Mucosa of descending colon (tissue), 3 donors: ENCODE measurements at regions not wholly inside any gene's neighbourhood (a gene's known extent, or its start where the extent isn't known, plus 50 kb on each side); places are given as distances from the start of the nearest gene placed in this dataset.
"Not testable (repeated sequence)": the region's sequence is repeated elsewhere in the genome, so short reads cannot be mapped to it uniquely, and the experiment has no call there.

Source experiments
- ATAC-seq: fragments of 200-7000 bp; cut with Tn5 transposase; one replicate; pipeline ENCODE4 v1.9.1; 2020; ENCODE audit warnings: mild to moderate bottlenecking, moderate library complexity
- DNase-seq, 3 donors: peaks; one replicate each; pipeline ENCODE4 v3.0.0-alpha.2; 2020
- H3K36me3 ChIP-seq: fragments of 200-600 bp; one replicate; pipeline ENCODE4 v1.8.0; 2021; ENCODE audit warnings: low read depth, mild to moderate bottlenecking
- H3K4me1 ChIP-seq: fragments of 200-600 bp; one replicate; pipeline ENCODE4 v1.8.0; 2021; ENCODE audit warnings: low read depth, mild to moderate bottlenecking
- H3K4me3 ChIP-seq: fragments of 200-600 bp; one replicate; pipeline ENCODE4 v1.8.0; 2021; ENCODE audit warnings: mild to moderate bottlenecking
- H3K9me3 ChIP-seq: fragments of 200-600 bp; one replicate; pipeline ENCODE4 v1.8.0; 2021; ENCODE audit warnings: mild to moderate bottlenecking
- intact Hi-C, 2 donors: fragments of 100-400 bp; cut with DNase I in 1 of 2; cut with micrococcal nuclease in 1 of 2; formaldehyde crosslinking; loops; one replicate each; pipeline versions ENCODE4 v1.11.0 to v1.11.1; 2022; cut with DNase I, micrococcal nuclease
- TF ChIP-seq, protein P1 (sequence below): fragments of 200-600 bp; IDR thresholded peaks from one replicate; pipeline ENCODE4 v1.8.0; 2022; ENCODE audit warnings: antibody characterized with exemption, mild to moderate bottlenecking
- donor health status: DM: no; HTN: no; CAD: no; lungs with moderate emphysema.
- donor health status: DM: no; HTN: no; CAD: no.
- donor health status: DM: no; HTN: yes; CAD: no.

GRCh38 chrX:142923201-142923600 lies 102.5 kb upstream of the SPANXN4 start:
- intact Hi-C loops: no loop called here
- TF ChIP-seq, protein P1, sequence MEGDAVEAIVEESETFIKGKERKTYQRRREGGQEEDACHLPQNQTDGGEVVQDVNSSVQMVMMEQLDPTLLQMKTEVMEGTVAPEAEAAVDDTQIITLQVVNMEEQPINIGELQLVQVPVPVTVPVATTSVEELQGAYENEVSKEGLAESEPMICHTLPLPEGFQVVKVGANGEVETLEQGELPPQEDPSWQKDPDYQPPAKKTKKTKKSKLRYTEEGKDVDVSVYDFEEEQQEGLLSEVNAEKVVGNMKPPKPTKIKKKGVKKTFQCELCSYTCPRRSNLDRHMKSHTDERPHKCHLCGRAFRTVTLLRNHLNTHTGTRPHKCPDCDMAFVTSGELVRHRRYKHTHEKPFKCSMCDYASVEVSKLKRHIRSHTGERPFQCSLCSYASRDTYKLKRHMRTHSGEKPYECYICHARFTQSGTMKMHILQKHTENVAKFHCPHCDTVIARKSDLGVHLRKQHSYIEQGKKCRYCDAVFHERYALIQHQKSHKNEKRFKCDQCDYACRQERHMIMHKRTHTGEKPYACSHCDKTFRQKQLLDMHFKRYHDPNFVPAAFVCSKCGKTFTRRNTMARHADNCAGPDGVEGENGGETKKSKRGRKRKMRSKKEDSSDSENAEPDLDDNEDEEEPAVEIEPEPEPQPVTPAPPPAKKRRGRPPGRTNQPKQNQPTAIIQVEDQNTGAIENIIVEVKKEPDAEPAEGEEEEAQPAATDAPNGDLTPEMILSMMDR: no peak
- Histone ChIP-seq H3K36me3 (no peaks in the 10 kb centered on the region), H3K4me3 (no peak overlapping the region), H3K9me3 (no peaks in the 10 kb centered on the region), H3K4me1 (no peaks in the 10 kb centered on the region)
- DNase-seq: no peak
- ATAC-seq: no peak

DNA sequence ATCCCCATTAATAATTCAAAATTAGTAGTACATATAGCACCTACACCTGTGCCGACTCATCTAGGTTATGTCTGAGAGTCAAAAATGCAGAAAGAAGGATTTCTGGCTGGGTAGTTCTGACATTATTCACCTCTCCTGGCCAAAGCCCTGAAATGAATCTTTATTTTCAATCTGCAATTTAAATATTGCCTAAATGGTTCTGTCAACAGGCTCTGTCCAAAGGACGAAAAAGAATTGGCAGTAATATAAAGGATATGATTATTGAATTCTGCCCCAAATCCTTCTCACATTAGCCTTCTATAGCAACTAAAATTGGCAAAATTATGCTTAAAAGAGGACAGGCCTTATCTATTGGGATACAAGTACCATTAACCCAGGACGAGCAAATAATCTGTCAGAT lies 86.9 kb upstream of the SPANXN4 start:
- intact Hi-C loops: no loop called here
- no peak overlapping the region for H3K4me3 ChIP-seq
- H3K9me3 ChIP-seq: no peaks in the 10 kb centered on the region
- H3K4me1 ChIP-seq: no peaks in the 10 kb centered on the region
- H3K36me3 ChIP-seq: no peaks in the 10 kb centered on the region
- no peak for ATAC-seq
- DNase-seq: no peak
- TF ChIP-seq, protein P1: no peak

GRCh38 chrX:142972147-142972809 lies 53.5 kb upstream of the SPANXN4 start:
- ATAC-seq, H3K4me3 ChIP-seq, H3K36me3 ChIP-seq, H3K9me3 ChIP-seq, H3K4me1 ChIP-seq, intact Hi-C loops, DNase-seq: not testable (repeated sequence)
